ENCODE measurements at regions not wholly inside any gene's neighbourhood (a gene's known extent, or its start where the extent isn't known, plus 50 kb on each side); places are given as distances from the start of the nearest gene placed in this dataset.

- no peak for TF ChIP-seq CTCF (conservative IDR thresholded peaks at IDR 0.05)
- no peak for TF ChIP-seq EZH2 (IDR thresholded peaks at IDR 0.05; ENCODE audit: low read depth)
Observed at GRCh38 chr2:42876326-42876751, 84.0 kb upstream of the HAAO start.

All from PC-9 (cell line).